Esophagus muscularis mucosa (tissue), 4 donors: ENCODE measurements at regions not wholly inside any gene's neighbourhood (a gene's known extent, or its start where the extent isn't known, plus 50 kb on each side); places are given as distances from the start of the nearest gene placed in this dataset.
"Not testable (repeated sequence)": the region's sequence is repeated elsewhere in the genome, so short reads cannot be mapped to it uniquely, and the experiment has no call there.

ENCODE experiments used
- DNase-seq: peaks from one replicate; pipeline ENCODE4 v3.0.0-alpha.2; 2017; ENCODE audit errors: extremely low spot score
- H3K27ac ChIP-seq, 4 donors: fragments of 200-600 bp; sonication (generic); replicated peaks in 1 of 4; 1 replicate in 3 of 4; 2 replicates in 1 of 4; pipeline ENCODE4 v1.5.1; 2016 to 2019; ENCODE audit warnings: mild to moderate bottlenecking in 1 of 4
- H3K27me3 ChIP-seq, 4 donors: fragments of 200-600 bp; sonication (generic); one replicate each; pipeline versions ENCODE4 v1.5.1 to v1.6.0; 2016 to 2019
- H3K36me3 ChIP-seq, 4 donors: fragments of 200-600 bp; sonication (generic); one replicate each; pipeline ENCODE4 v1.5.1; 2016 to 2019
- H3K4me1 ChIP-seq, 4 donors: fragments of 200-600 bp; sonication (generic); one replicate each; pipeline ENCODE4 v1.5.1; 2016 to 2019
- H3K4me3 ChIP-seq, 4 donors: fragments of 200-600 bp; sonication (generic); 1 replicate in 2 of 4; 2 replicates in 2 of 4; pipeline ENCODE4 v1.5.1; 2016 to 2019; ENCODE audit warnings: mild to moderate bottlenecking in 4 of 4, moderate library complexity in 1 of 4
- H3K9me3 ChIP-seq, 4 donors: fragments of 200-600 bp; sonication (generic); 1 replicate in 3 of 4; 2 replicates in 1 of 4; pipeline ENCODE4 v1.5.1; 2016 to 2019
- CTCF ChIP-seq, 3 experiments: fragments of 200-600 bp in 2 of 3; fragments of 450-650 bp in 1 of 3; sonication (generic) in 2 of 3; IDR thresholded peaks; one replicate each; pipeline ENCODE4 v1.5.1; 2017 to 2019; ENCODE audit warnings: antibody characterized with exemption in 3 of 3, mild to moderate bottlenecking in 2 of 3, moderate library complexity in 1 of 3
- EP300 ChIP-seq: sonication (generic); formaldehyde crosslinking; IDR thresholded peaks from one replicate; pipeline ENCODE4 v1.6.1; 2017; ENCODE audit warnings: antibody characterized with exemption
- POLR2A ChIP-seq: fragments of 450-650 bp; IDR thresholded peaks from one replicate; pipeline ENCODE4 v1.6.1; 2017; ENCODE audit warnings: antibody characterized with exemption, moderate library complexity, mild to moderate bottlenecking, low read depth
- POLR2AphosphoS5 ChIP-seq, 2 donors: sonication (generic); formaldehyde crosslinking; IDR thresholded peaks; one replicate each; pipeline ENCODE4 v1.6.1; 2017; ENCODE audit warnings: antibody characterized with exemption in 2 of 2
- WGBS: methylation state at CpG from one replicate; pipeline ENCODE4 v1.1.5; 2018; 5-methylcytosine and 5-hydroxymethylcytosine counted together
- intact Hi-C: fragments of 100-400 bp; cut with DNase I; formaldehyde crosslinking; loops from one replicate; pipeline ENCODE4 v1.15.1; 2023

- H3K4me1 ChIP-seq = no peaks in the 10 kb centered on the region
- no peak for TF ChIP-seq POLR2A
- no peak for TF ChIP-seq EP300
- no peak for TF ChIP-seq CTCF (IDR thresholded peaks at IDR 0.05)
- no peak for TF ChIP-seq POLR2AphosphoS5 (IDR thresholded peaks at IDR 0.05)
- DNase-seq = no peak
- no peak overlapping the region for H3K27ac ChIP-seq
- no peaks in the 10 kb centered on the region for H3K27me3 ChIP-seq
- WGBS = 49% methylated on average over 4 of the region's 4 CpGs
- intact Hi-C loops = no loop called here
- H3K9me3 ChIP-seq = no peaks in the 10 kb centered on the region
- H3K36me3 ChIP-seq = no peaks in the 10 kb centered on the region
- H3K4me3 ChIP-seq = no peak overlapping the region
Observed at GRCh38 chr5:45162974-45163373, 354.2 kb downstream of the MRPS30 start.

GRCh38 chr5:45171563-45171962 is 362.8 kb downstream of the MRPS30 start:
- intact Hi-C loops = no loop called here
- WGBS = 33% methylated on average over 1 of the region's 1 CpG
- Histone ChIP-seq H3K4me1 (no peaks in the 10 kb centered on the region), H3K27ac (no peak overlapping the region), H3K4me3 (no peak overlapping the region), H3K36me3 (no peaks in the 10 kb centered on the region), H3K9me3 (no peaks in the 10 kb centered on the region), H3K27me3 (no peaks in the 10 kb centered on the region)
- no peak for DNase-seq
- TF ChIP-seq EP300 (no peak), POLR2AphosphoS5 (IDR thresholded peaks at IDR 0.05) (no peak), POLR2A (no peak)

GRCh38 chr5:45172634-45173033 is 363.9 kb downstream of the MRPS30 start:
- WGBS = 96% methylated on average over 11 of the region's 11 CpGs
- H3K9me3 ChIP-seq, DNase-seq, H3K4me1 ChIP-seq, H3K36me3 ChIP-seq, H3K4me3 ChIP-seq, intact Hi-C loops, H3K27ac ChIP-seq, H3K27me3 ChIP-seq: not testable (repeated sequence)

GRCh38 chr5:45179686-45180085 is 370.9 kb downstream of the MRPS30 start:
- DNase-seq = no peak
- Histone ChIP-seq H3K4me3 (no peak overlapping the region), H3K4me1 (peaks cover 0 to 11% (median 6%) of the 10 kb centered on the region in 4 donors), H3K9me3 (no peaks in the 10 kb centered on the region), H3K27ac (no peak overlapping the region), H3K27me3 (no peaks in the 10 kb centered on the region), H3K36me3 (no peaks in the 10 kb centered on the region)
- intact Hi-C loops = no loop called here
- TF ChIP-seq EP300 (no peak), POLR2AphosphoS5 (IDR thresholded peaks at IDR 0.05) (no peak), POLR2A (no peak), CTCF (IDR thresholded peaks at IDR 0.05) (no peak)

- Histone ChIP-seq H3K4me3 (no peak overlapping the region), H3K4me1 (no peaks in the 10 kb centered on the region), H3K36me3 (no peaks in the 10 kb centered on the region), H3K27me3 (no peaks in the 10 kb centered on the region), H3K9me3 (no peaks in the 10 kb centered on the region), H3K27ac (no peak overlapping the region)
- TF ChIP-seq POLR2A = no peak
- intact Hi-C loops = no loop called here
- no peak for DNase-seq
Observed at GRCh38 chr5:45189042-45189441, 380.3 kb downstream of the MRPS30 start.

- no peaks in the 10 kb centered on the region for H3K27me3 ChIP-seq
- TF ChIP-seq CTCF (IDR thresholded peaks at IDR 0.05) (no peak), POLR2A (no peak), POLR2AphosphoS5 (IDR thresholded peaks at IDR 0.05) (no peak), EP300 (no peak)
- DNase-seq = no peak
- no peaks in the 10 kb centered on the region for H3K36me3 ChIP-seq
- H3K9me3 ChIP-seq = no peaks in the 10 kb centered on the region
- 30% methylated on average over 5 of the region's 5 CpGs for WGBS
- H3K27ac ChIP-seq = no peak overlapping the region
- H3K4me3 ChIP-seq = no peak overlapping the region
- no peaks in the 10 kb centered on the region for H3K4me1 ChIP-seq
- intact Hi-C loops = no loop called here
Observed at GRCh38 chr5:45189481-45189880, 380.7 kb downstream of the MRPS30 start.
